A673 (cell line): ENCODE measurements at regions not wholly inside any gene's neighbourhood (a gene's known extent, or its start where the extent isn't known, plus 50 kb on each side); places are given as distances from the start of the nearest gene placed in this dataset.

Source experiments
- BruUV-seq: library from RNA; stranded (reverse); fragments of 400-500 nt; replicated peaks from 2 replicates; lab custom pipeline; 2021; lab: Mats Ljungman, UMichigan
- CTCF ChIA-PET: fragments of 300-600 bp; sonication (Branson Sonifier 250); formaldehyde crosslinking; loops from one replicate; lab custom pipeline; 2022; ENCODE audit warnings: antibody characterized with exemption; lab: Charles Lee
- POLR2A ChIA-PET: fragments of 300-600 bp; sonication (Branson Sonifier 250); formaldehyde crosslinking; loops from one replicate; lab custom pipeline; 2022; ENCODE audit warnings: antibody characterized with exemption; ENCODE audit not compliant: low non-redundant PET; lab: Charles Lee
- DNase-seq: peaks from one replicate; pipeline ENCODE4 v3.0.0-alpha.2; 2015; ENCODE audit warnings: low spot score
- H3K27ac ChIP-seq: fragments of 200-600 bp; sonication (generic); 2 replicates; pipeline ENCODE4 v1.5.1; 2016; ENCODE audit warnings: mixed run types, low read depth, mild to moderate bottlenecking, mixed read lengths, antibody characterized with exemption, low read length; ENCODE audit not compliant: poor library complexity, severe bottlenecking
- H3K27me3 ChIP-seq: fragments of 200-600 bp; sonication (generic); replicated peaks from 2 replicates; pipeline ENCODE4 v1.6.1; 2017; ENCODE audit warnings: mixed run types, low read depth, mild to moderate bottlenecking, mixed read lengths, antibody characterized with exemption, low read length; ENCODE audit not compliant: insufficient read depth, poor library complexity
- H3K36me3 ChIP-seq: fragments of 200-600 bp; sonication (generic); 2 replicates; pipeline ENCODE4 v1.6.1; 2016; ENCODE audit warnings: mixed run types, mild to moderate bottlenecking, mixed read lengths, antibody characterized with exemption, low read length; ENCODE audit not compliant: insufficient read depth, poor library complexity, severe bottlenecking
- H3K4me1 ChIP-seq: fragments of 200-600 bp; sonication (generic); 2 replicates; pipeline ENCODE4 v1.6.1; 2017; ENCODE audit warnings: mixed run types, mild to moderate bottlenecking, mixed read lengths, antibody characterized with exemption, low read length; ENCODE audit not compliant: insufficient read depth, poor library complexity, severe bottlenecking
- H3K4me3 ChIP-seq: fragments of 200-600 bp; sonication (generic); 2 replicates; pipeline ENCODE4 v1.5.1; 2016; ENCODE audit warnings: low read depth, mixed run types, mild to moderate bottlenecking, mixed read lengths, low read length; ENCODE audit not compliant: poor library complexity, severe bottlenecking
- H3K9me3 ChIP-seq: fragments of 200-600 bp; sonication (generic); 2 replicates; pipeline ENCODE4 v1.6.1; 2016; ENCODE audit warnings: mixed run types, low read depth, mild to moderate bottlenecking, mixed read lengths, antibody characterized with exemption, low read length; ENCODE audit not compliant: poor library complexity, severe bottlenecking
- CTCF ChIP-seq: fragments of 300-800, 200-600 bp; sonication (generic); conservative IDR thresholded peaks from 2 replicates; pipeline ENCODE4 v1.5.1; 2017; ENCODE audit warnings: low read depth, mild to moderate bottlenecking, antibody characterized with exemption, low read length, moderate library complexity, mixed read lengths
- EZH2 ChIP-seq: fragments of 200-600 bp; sonication (generic); IDR thresholded peaks from 2 replicates; pipeline ENCODE4 v1.6.1; 2017; ENCODE audit warnings: borderline replicate concordance, low read depth, mild to moderate bottlenecking, mixed read lengths, antibody characterized with exemption, low read length; ENCODE audit not compliant: poor library complexity, severe bottlenecking
- intact Hi-C: fragments of 100-400 bp; cut with micrococcal nuclease; formaldehyde crosslinking; loops from one replicate; pipeline ENCODE4 v1.10.0; 2022; ENCODE audit not compliant: unreplicated experiment

- CTCF ChIA-PET = no interaction called here
- intact Hi-C loops = loop anchor here (10.0 kb wide), 1 partner anchor 635 kb away; no protein-coding TSS in a partner anchor
- DNase-seq = no peak
- Histone ChIP-seq H3K4me1 (no peaks in the 10 kb centered on the region), H3K36me3 (no peaks in the 10 kb centered on the region), H3K4me3 (no peak overlapping the region), H3K27ac (no peak overlapping the region), H3K9me3 (no peaks in the 10 kb centered on the region), H3K27me3 (peaks cover 24% of the 10 kb centered on the region)
- TF ChIP-seq CTCF (no peak), EZH2 (no peak)
- POLR2A ChIA-PET = no interaction called here
- BruUV-seq = no TSS peak
Observed at GRCh38 chr10:90589825-90590224, 268.0 kb downstream of the HTR7 start.

- Histone ChIP-seq H3K9me3 (no peaks in the 10 kb centered on the region), H3K4me3 (no peak overlapping the region), H3K27me3 (peaks cover 41% of the 10 kb centered on the region), H3K4me1 (no peaks in the 10 kb centered on the region), H3K27ac (no peak overlapping the region), H3K36me3 (no peaks in the 10 kb centered on the region)
- CTCF ChIA-PET = no interaction called here
- no peak for DNase-seq
- no TSS peak for BruUV-seq
- POLR2A ChIA-PET = no interaction called here
- intact Hi-C loops = loop anchor here (2.0 to 10.0 kb wide), 2 partner anchors 637 to 1165 kb away; no protein-coding TSS in a partner anchor
- TF ChIP-seq CTCF (no peak), EZH2 (no peak)
Observed at GRCh38 chr10:90591629-90592028, 266.2 kb downstream of the HTR7 start.

GRCh38 chr10:90592638-90593302 lies 265.1 kb downstream of the HTR7 start:
- no peaks in the 10 kb centered on the region for H3K9me3 ChIP-seq
- H3K36me3 ChIP-seq = no peaks in the 10 kb centered on the region
- peaks cover 46% of the 10 kb centered on the region for H3K27me3 ChIP-seq
- DNase-seq = peak; percentile 53
- TF ChIP-seq EZH2 (no peak), CTCF (peak; percentile 41; the same call in 1 of the 2 replicates)
- no peaks in the 10 kb centered on the region for H3K4me1 ChIP-seq
- CTCF ChIA-PET = interaction anchor here (0.6 to 1.1 kb wide), 2 partner anchors 445 to 809 kb away, joined by 3 read pairs; no protein-coding TSS in a partner anchor
- H3K27ac ChIP-seq = no peak overlapping the region
- POLR2A ChIA-PET = no interaction called here
- intact Hi-C loops = loop anchor here (2.0 to 10.0 kb wide), 2 partner anchors 638 to 1166 kb away; no protein-coding TSS in a partner anchor
- no peak overlapping the region for H3K4me3 ChIP-seq
- no TSS peak for BruUV-seq
